GM23248 (cell line): ENCODE measurements at regions not wholly inside any gene's neighbourhood (a gene's known extent, or its start where the extent isn't known, plus 50 kb on each side); places are given as distances from the start of the nearest gene placed in this dataset.

Source experiments
- EZH2 ChIP-seq: fragments of 200-600 bp; sonication (generic); IDR thresholded peaks from 2 replicates; pipeline ENCODE4 v1.6.1; 2018; ENCODE audit warnings: antibody characterized with exemption, mild to moderate bottlenecking; ENCODE audit not compliant: insufficient read depth, poor library complexity, severe bottlenecking
- EZH2phosphoT487 ChIP-seq: fragments of 200-600 bp; sonication (generic); IDR thresholded peaks from 2 replicates; pipeline ENCODE4 v1.6.1; 2018; ENCODE audit warnings: antibody characterized with exemption, moderate library complexity, mild to moderate bottlenecking, low read depth; ENCODE audit not compliant: insufficient read depth

DNA sequence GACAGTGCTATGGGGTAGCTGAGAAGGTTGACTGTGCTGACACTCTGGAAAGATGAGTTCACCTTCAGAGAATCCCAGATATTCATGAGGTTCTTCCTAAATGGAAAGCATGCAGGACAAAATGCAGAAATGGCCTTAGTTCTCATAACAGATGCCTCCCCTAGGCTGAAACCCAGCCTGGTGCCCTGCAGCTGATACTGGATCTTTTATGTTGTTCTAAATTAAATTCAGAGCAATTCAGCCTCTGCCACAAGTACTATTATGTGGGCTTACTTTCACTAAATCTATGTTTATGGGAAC is 172.0 kb upstream of the SERPINE2 start:
- TF ChIP-seq EZH2phosphoT487, result no peak
- no peak for TF ChIP-seq EZH2
